Activated B cell treated with CpG ODN at 0.5 μM for 24 hours (primary cell): ENCODE measurements at regions not wholly inside any gene's neighbourhood (a gene's known extent, or its start where the extent isn't known, plus 50 kb on each side); places are given as distances from the start of the nearest gene placed in this dataset.

Experiments used
- ATAC-seq: fragments of 200-7000 bp; cut with Tn5 transposase; one replicate; pipeline ENCODE4 v1.10.0; 2021; ENCODE audit warnings: low read depth, mild to moderate bottlenecking, moderate library complexity
- CTCF ChIA-PET: fragments of 350-600 bp; sonication (Branson Sonifier 250); formaldehyde crosslinking; loops from one replicate; lab custom pipeline; 2021; ENCODE audit warnings: antibody characterized with exemption; lab: Charles Lee
- POLR2A ChIA-PET: fragments of 350-600 bp; sonication (Branson Sonifier 250); formaldehyde crosslinking; loops from one replicate; lab custom pipeline; 2021; ENCODE audit warnings: antibody characterized with exemption; lab: Charles Lee
- DNase-seq: peaks from one replicate; pipeline ENCODE4 v3.0.0; 2022
- H3K27ac Mint-ChIP-seq: one replicate; pipeline ENCODE4 v1.8.0; 2020; ENCODE audit warnings: mixed read lengths
- H3K27me3 Mint-ChIP-seq: one replicate; pipeline ENCODE4 v1.8.0; 2021; ENCODE audit warnings: mixed read lengths
- H3K36me3 Mint-ChIP-seq: one replicate; pipeline ENCODE4 v1.8.0; 2021; ENCODE audit warnings: low read depth, mixed read lengths
- H3K4me1 Mint-ChIP-seq: one replicate; pipeline ENCODE4 v1.8.0; 2021; ENCODE audit warnings: mixed read lengths
- H3K4me3 Mint-ChIP-seq: one replicate; pipeline ENCODE4 v1.8.0; 2020; ENCODE audit warnings: mild to moderate bottlenecking, mixed read lengths
- H3K9me3 Mint-ChIP-seq: one replicate; pipeline ENCODE4 v1.8.0; 2020; ENCODE audit warnings: mixed read lengths
- intact Hi-C: fragments of 100-400 bp; cut with micrococcal nuclease; formaldehyde crosslinking; loops from one replicate; pipeline ENCODE4 v1.15.1; 2024
- TF ChIP-seq, protein P1 (sequence below): fragments of 200-600 bp; IDR thresholded peaks from one replicate; pipeline ENCODE4 v1.8.0; 2022; ENCODE audit warnings: antibody characterized with exemption, mild to moderate bottlenecking

- intact Hi-C loops, result no loop called here
- TF ChIP-seq, protein P1, sequence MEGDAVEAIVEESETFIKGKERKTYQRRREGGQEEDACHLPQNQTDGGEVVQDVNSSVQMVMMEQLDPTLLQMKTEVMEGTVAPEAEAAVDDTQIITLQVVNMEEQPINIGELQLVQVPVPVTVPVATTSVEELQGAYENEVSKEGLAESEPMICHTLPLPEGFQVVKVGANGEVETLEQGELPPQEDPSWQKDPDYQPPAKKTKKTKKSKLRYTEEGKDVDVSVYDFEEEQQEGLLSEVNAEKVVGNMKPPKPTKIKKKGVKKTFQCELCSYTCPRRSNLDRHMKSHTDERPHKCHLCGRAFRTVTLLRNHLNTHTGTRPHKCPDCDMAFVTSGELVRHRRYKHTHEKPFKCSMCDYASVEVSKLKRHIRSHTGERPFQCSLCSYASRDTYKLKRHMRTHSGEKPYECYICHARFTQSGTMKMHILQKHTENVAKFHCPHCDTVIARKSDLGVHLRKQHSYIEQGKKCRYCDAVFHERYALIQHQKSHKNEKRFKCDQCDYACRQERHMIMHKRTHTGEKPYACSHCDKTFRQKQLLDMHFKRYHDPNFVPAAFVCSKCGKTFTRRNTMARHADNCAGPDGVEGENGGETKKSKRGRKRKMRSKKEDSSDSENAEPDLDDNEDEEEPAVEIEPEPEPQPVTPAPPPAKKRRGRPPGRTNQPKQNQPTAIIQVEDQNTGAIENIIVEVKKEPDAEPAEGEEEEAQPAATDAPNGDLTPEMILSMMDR, result no peak
- CTCF ChIA-PET, result no interaction called here
- H3K27me3 Mint-ChIP-seq, result no peaks in the 10 kb centered on the region
- H3K9me3 Mint-ChIP-seq, result peaks cover 11% of the 10 kb centered on the region
- no peak for ATAC-seq
- POLR2A ChIA-PET, result no interaction called here
- no peak overlapping the region for H3K27ac Mint-ChIP-seq
- H3K36me3 Mint-ChIP-seq, result no peaks in the 10 kb centered on the region
- no peak for DNase-seq
- H3K4me1 Mint-ChIP-seq, result no peaks in the 10 kb centered on the region
- H3K4me3 Mint-ChIP-seq, result no peak overlapping the region
Observed at GRCh38 chr13:86681223-86681622, 882.0 kb upstream of the SLITRK6 start.

DNA sequence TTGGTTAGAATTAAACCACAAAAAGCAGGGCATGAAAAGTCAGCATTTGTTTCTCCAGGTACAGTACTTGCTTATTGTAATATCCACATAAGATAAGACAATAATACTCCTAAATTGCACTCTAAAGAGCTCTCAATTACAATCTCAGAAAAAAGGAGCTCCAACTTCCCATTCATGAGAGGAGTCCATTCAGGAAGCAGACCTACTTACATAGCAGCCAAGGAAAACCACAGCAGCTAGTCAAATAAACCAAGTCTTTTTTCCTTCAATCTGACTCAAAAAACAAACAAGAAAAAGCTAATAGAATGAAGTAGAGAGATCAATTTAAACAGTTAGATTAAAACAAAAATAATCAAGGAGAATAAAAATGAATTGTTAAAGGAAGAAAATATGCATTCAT is 885.2 kb upstream of the SLITRK6 start:
- Mint-ChIP-seq H3K9me3 (peaks cover 14% of the 10 kb centered on the region), H3K4me1 (no peaks in the 10 kb centered on the region), H3K27me3 (no peaks in the 10 kb centered on the region), H3K36me3 (no peaks in the 10 kb centered on the region), H3K27ac (no peak overlapping the region), H3K4me3 (no peak overlapping the region)
- TF ChIP-seq, protein P1, result no peak
- ChIA-PET CTCF (no interaction called here), POLR2A (no interaction called here)
- intact Hi-C loops, result no loop called here
- DNase-seq, result no peak
- no peak for ATAC-seq

DNA sequence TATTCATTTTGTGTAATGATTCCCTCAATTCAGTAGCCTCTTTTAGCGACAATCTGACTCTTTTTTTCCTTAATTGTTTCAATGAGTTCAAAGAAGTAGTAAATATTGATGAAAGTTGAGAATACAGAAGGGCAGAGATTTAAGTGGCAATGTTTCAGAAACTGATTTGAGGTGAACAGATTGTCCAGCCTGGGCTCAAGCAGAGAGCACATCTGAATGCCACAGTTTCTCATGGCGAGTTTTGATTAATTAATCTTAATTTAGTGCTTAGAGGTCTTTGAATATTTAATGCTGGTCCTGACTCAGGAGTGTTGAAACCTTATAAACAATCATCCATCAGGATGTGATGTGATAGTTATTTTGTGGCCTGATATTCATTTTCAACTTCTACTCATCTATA is 890.7 kb upstream of the SLITRK6 start:
- Mint-ChIP-seq H3K9me3 (peaks cover 2% of the 10 kb centered on the region), H3K27ac (no peak overlapping the region), H3K36me3 (no peaks in the 10 kb centered on the region), H3K27me3 (no peaks in the 10 kb centered on the region), H3K4me3 (no peak overlapping the region), H3K4me1 (no peaks in the 10 kb centered on the region)
- ATAC-seq (no peak), DNase-seq (no peak)
- CTCF ChIA-PET, result no interaction called here
- POLR2A ChIA-PET, result no interaction called here
- TF ChIP-seq, protein P1, result no peak
- intact Hi-C loops, result no loop called here

- DNase-seq (no peak), ATAC-seq (no peak)
- intact Hi-C loops, result no loop called here
- peaks cover 2% of the 10 kb centered on the region for H3K9me3 Mint-ChIP-seq
- TF ChIP-seq, protein P1, result no peak
- POLR2A ChIA-PET, result no interaction called here
- no peaks in the 10 kb centered on the region for H3K27me3 Mint-ChIP-seq
- H3K4me3 Mint-ChIP-seq, result no peak overlapping the region
- CTCF ChIA-PET, result no interaction called here
- no peaks in the 10 kb centered on the region for H3K36me3 Mint-ChIP-seq
- H3K4me1 Mint-ChIP-seq, result no peaks in the 10 kb centered on the region
- H3K27ac Mint-ChIP-seq, result no peak overlapping the region
Observed at GRCh38 chr13:86692291-86692690, 893.1 kb upstream of the SLITRK6 start.

DNA sequence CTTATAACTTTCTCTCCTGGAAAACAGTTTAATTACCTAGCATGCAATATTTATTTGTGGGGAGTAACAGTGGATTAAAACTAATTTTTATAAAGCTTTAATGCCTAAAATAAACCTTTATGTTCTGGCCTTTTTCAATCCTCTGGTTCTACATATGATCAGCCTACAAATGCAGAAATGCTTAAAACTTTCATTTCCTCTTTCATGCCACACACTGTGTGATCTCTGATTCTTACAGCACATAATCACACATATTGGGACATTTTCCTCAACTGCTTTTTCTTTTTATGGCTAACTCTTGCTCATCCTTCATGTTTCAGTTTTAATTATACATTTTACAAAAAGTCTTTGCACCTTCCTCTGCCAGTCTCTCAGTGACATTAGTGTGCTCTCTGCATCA is 910.8 kb upstream of the SLITRK6 start:
- CTCF ChIA-PET, result no interaction called here
- Mint-ChIP-seq H3K4me1 (no peaks in the 10 kb centered on the region), H3K4me3 (no peak overlapping the region), H3K27ac (no peak overlapping the region), H3K36me3 (no peaks in the 10 kb centered on the region), H3K9me3 (peaks cover 2% of the 10 kb centered on the region), H3K27me3 (no peaks in the 10 kb centered on the region)
- ATAC-seq (no peak), DNase-seq (no peak)
- intact Hi-C loops, result no loop called here
- POLR2A ChIA-PET, result no interaction called here
- TF ChIP-seq, protein P1, result no peak
